ENCODE measurements at regions not wholly inside any gene's neighbourhood (a gene's known extent, or its start where the extent isn't known, plus 50 kb on each side); places are given as distances from the start of the nearest gene placed in this dataset.
"Not testable (repeated sequence)": the region's sequence is repeated elsewhere in the genome, so short reads cannot be mapped to it uniquely, and the experiment has no call there.

DNA sequence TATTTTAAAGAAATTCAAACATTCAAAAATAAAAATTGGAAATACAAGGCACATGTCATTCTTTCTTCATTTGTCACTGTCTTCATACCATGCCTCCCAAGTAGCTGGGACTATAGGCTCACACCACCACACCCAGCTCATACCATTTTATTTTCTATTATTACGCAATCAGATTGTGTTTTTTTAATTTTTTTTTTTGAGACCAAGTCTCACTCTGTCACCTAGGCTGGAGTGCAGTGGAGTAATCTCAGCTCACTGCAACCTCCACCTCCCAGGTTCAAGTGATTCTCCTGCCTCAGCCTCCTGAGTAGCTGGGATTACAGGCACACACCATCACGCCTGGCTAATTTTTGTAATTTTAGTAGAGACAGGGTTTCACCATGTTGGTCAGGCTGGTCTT lies 526.1 kb downstream of the DTWD2 start:
- TF ChIP-seq, protein P1, sequence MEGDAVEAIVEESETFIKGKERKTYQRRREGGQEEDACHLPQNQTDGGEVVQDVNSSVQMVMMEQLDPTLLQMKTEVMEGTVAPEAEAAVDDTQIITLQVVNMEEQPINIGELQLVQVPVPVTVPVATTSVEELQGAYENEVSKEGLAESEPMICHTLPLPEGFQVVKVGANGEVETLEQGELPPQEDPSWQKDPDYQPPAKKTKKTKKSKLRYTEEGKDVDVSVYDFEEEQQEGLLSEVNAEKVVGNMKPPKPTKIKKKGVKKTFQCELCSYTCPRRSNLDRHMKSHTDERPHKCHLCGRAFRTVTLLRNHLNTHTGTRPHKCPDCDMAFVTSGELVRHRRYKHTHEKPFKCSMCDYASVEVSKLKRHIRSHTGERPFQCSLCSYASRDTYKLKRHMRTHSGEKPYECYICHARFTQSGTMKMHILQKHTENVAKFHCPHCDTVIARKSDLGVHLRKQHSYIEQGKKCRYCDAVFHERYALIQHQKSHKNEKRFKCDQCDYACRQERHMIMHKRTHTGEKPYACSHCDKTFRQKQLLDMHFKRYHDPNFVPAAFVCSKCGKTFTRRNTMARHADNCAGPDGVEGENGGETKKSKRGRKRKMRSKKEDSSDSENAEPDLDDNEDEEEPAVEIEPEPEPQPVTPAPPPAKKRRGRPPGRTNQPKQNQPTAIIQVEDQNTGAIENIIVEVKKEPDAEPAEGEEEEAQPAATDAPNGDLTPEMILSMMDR (conservative IDR thresholded peaks at IDR 0.05), result not testable (repeated sequence)
- TF ChIP-seq EZH2 (IDR thresholded peaks at IDR 0.05; ENCODE audit: low read depth), result not testable (repeated sequence)
